ENCODE measurements at regions not wholly inside any gene's neighbourhood (a gene's known extent, or its start where the extent isn't known, plus 50 kb on each side); places are given as distances from the start of the nearest gene placed in this dataset.

GRCh38 chrX:15931362-15931761, 76.7 kb upstream of the AP1S2 start:
- intact Hi-C loops (cut with micrococcal nuclease) = loop anchor here (5.0 kb wide), 2 partner anchors 191 to 506 kb away; partner anchors contain the start of gene GRPR

More at GRCh38 chrX:15931362-15931761, 76.7 kb upstream of the AP1S2 start:
- H2BK20ac ChIP-seq (ENCODE audit: low read depth, low read length) = no peak overlapping the region
- 0 out of 2 replicates have a peak overlapping the region, but pooled peaks have one; percentile 13 for H2BK120ac ChIP-seq (ENCODE audit: low read depth, low read length)
- H3K18ac ChIP-seq (ENCODE audit: low read depth, low read length) = no peak overlapping the region
- TF ChIP-seq POLR2A (IDR thresholded peaks at IDR 0.05; ENCODE audit: low read depth, low read length) (no peak), CHD1 (IDR thresholded peaks at IDR 0.05; ENCODE audit: low read depth, low read length) (no peak), CEBPB (IDR thresholded peaks at IDR 0.05; ENCODE audit: low read depth, low read length) (no peak), FOS (IDR thresholded peaks at IDR 0.05; ENCODE audit: low read depth, low read length) (no peak), NFE2L2 (IDR thresholded peaks at IDR 0.05; ENCODE audit: low read depth, low read length) (no peak), RCOR1 (IDR thresholded peaks at IDR 0.05; ENCODE audit: insufficient replicate concordance, low read length) (no peak)
- DNase-seq = no peak
- no peak overlapping the region for H2AK5ac ChIP-seq (ENCODE audit: low read depth, low read length)
- in situ Hi-C loops (cut with MboI; ENCODE audit: low sequenced_read_pairs) = no loop called here
- H4K5ac ChIP-seq (ENCODE audit: low read depth, low read length) = no peak overlapping the region
- no peaks in the 10 kb centered on the region for H4K20me1 ChIP-seq (ENCODE audit: insufficient read depth, low read length)
- H3K4me2 ChIP-seq (ENCODE audit: low read depth, low read length) = no peak overlapping the region
- CTCF ChIA-PET = interaction anchor here (0.6 to 2.2 kb wide), 4 partner anchors 58 to 733 kb away, joined by 3 to 6 read pairs (median 4); no protein-coding TSS in a partner anchor
- no peak overlapping the region for H3K27ac ChIP-seq (ENCODE audit: insufficient read depth, low read length)
- H4K8ac ChIP-seq (ENCODE audit: low read depth in 2 of 2, low read length in 2 of 2) = no peak overlapping the region
- no CpG with 5 or more reads among the region's 3 CpGs for WGBS, 2 experiments (ENCODE audit: extremely low coverage in 2 of 2, insufficient read length in 1 of 2)
- ATAC-seq (ENCODE audit: low read depth) = no peak
- no peak overlapping the region for H3K56ac ChIP-seq (ENCODE audit: extremely low read depth, insufficient read depth, low read length)
- no peak overlapping the region for H3K9ac ChIP-seq (ENCODE audit: low read depth, low read length)
- no TSS peak for BruUV-seq (replicated peaks)
- POLR2A ChIA-PET (ENCODE audit: unreplicated experiment) = no interaction called here
- no peak overlapping the region for H3K4ac ChIP-seq (ENCODE audit: low read depth, low read length)
- no peaks in the 10 kb centered on the region; the same call in 1 of the 2 replicates for H3K4me1 ChIP-seq (ENCODE audit: control insufficient read depth, insufficient read depth, low read length)
- H4K91ac ChIP-seq (ENCODE audit: insufficient read depth, low read depth, low read length) = no peak overlapping the region
- no peaks in the 10 kb centered on the region for H3K9me1 ChIP-seq (ENCODE audit: insufficient read depth, low read length)
- H3K36me3 ChIP-seq (ENCODE audit: control insufficient read depth, insufficient read depth, low read length) = no peaks in the 10 kb centered on the region
- H2AFZ ChIP-seq (replicated peaks; ENCODE audit: low read length, poor library complexity) = no peak overlapping the region
- no peaks in the 10 kb centered on the region for H3K9me3 ChIP-seq (ENCODE audit: control insufficient read depth, insufficient read depth, low read length)
- peaks cover 4% of the 10 kb centered on the region; the same call in 1 of the 2 replicates for H3K27me3 ChIP-seq (ENCODE audit: control insufficient read depth, insufficient read depth, low read length)
- H3K79me1 ChIP-seq (ENCODE audit: low read depth in 1 of 2, low read length in 2 of 2) = no peaks in the 10 kb centered on the region
- no peak overlapping the region for H3K14ac ChIP-seq (replicated peaks; ENCODE audit: low read depth, low read length)
- H3K23ac ChIP-seq (ENCODE audit: low read depth, low read length) = no peak overlapping the region
- no peak overlapping the region for H2BK5ac ChIP-seq (ENCODE audit: low read depth, low read length, poor library complexity, severe bottlenecking)
- dilution Hi-C loops (cut with HindIII; ENCODE audit: low sequenced_read_pairs, unreplicated experiment) = no loop called here
- H2AK9ac ChIP-seq (replicated peaks; ENCODE audit: low read depth, low read length, poor library complexity) = no peak overlapping the region
- no peak overlapping the region for H2BK15ac ChIP-seq (ENCODE audit: low read depth, low read length)
- no peak overlapping the region for H3K4me3 ChIP-seq (ENCODE audit: insufficient read depth, low read depth, low read length)
